HL-60/S4 (cell line): ENCODE measurements at regions not wholly inside any gene's neighbourhood (a gene's known extent, or its start where the extent isn't known, plus 50 kb on each side); places are given as distances from the start of the nearest gene placed in this dataset.
"Not testable (repeated sequence)": the region's sequence is repeated elsewhere in the genome, so short reads cannot be mapped to it uniquely, and the experiment has no call there.

Experiments used
- in situ Hi-C: fragments of 300-500 bp; cut with MboI; formaldehyde crosslinking; loops from 2 replicates; pipeline ENCODE4 v1.14.3; 2022; ENCODE audit warnings: low sequenced_read_pairs

DNA sequence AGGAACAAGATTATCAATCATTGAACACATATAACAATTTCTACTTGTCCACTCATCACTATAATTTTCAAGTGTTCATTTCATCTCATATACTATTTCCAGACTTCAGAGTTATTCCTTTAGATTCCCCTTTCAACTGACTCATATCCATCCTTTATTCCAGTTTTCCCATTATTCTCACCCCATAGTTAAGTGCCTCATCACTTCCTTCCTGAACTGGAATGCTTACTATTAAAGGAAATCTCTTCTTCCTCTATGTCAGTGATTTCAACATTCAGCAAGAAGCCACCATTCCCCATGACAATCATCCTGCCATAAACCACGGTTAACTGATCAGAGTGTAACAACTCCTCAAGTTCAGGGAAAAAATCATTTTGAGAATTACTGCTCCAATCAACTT lies 198.9 kb downstream of the FBXO8 start:
- in situ Hi-C loops: no loop called here

DNA sequence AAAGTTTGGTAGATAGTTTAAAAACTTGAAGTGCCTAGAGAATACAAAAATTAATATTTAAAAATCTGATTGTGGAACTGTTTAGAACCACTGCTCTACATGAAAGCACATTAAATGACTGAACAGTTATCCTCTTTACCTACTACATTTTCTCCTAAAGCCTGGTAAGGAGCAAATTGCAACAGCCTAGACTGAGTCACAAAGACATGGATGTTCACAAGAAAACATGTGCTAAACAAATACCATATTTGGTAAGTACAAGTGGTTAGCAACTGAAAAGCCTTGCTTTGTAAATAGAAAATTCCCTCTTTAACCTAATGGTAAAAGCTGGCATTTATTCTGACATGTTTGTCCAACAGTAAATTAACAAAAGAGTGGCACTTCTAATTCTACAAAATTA lies 203.1 kb downstream of the FBXO8 start:
- in situ Hi-C loops: no loop called here

DNA sequence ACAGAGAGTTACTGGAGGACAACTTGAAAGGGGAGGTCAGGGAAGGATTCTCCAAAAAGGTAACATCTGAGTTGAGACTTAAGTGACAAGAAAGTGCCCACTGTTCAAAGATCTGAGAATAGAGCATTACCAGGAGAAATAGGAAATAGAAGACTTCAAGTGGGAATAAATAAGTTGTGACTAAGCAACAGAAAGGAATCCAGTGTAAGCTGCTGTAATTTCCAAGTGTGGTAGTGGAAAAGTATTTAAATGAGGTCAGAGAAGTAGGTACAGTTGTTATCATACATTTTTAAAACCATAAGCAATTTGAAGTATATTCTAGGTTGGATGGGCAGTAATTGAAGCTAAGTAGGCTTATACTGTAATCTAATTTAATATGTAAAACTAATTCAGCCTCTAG lies 211.9 kb downstream of the FBXO8 start:
- in situ Hi-C loops: no loop called here

DNA sequence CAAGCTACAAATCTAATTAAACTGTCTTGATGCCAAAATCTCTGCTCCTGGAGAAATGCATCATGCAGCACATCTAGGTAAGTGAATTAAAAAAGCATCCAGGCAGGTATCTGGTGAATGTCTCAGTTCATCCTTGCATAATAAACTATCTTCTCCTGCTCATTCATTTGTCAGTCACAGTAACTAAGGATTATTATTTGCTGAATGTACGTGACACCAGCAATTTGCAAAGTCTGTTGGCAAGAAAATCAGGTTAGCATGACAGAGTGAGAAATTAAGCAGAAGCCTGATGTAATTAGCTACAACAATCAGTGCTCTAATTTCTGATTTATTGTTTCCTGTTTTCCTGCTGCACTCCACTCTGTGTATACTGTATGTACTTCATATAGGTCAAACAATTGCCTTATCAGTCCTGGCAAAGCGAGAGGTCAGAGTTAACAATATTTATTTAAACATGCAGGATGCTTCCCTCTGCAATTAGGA lies 213.6 kb downstream of the FBXO8 start:
- in situ Hi-C loops: no loop called here

DNA sequence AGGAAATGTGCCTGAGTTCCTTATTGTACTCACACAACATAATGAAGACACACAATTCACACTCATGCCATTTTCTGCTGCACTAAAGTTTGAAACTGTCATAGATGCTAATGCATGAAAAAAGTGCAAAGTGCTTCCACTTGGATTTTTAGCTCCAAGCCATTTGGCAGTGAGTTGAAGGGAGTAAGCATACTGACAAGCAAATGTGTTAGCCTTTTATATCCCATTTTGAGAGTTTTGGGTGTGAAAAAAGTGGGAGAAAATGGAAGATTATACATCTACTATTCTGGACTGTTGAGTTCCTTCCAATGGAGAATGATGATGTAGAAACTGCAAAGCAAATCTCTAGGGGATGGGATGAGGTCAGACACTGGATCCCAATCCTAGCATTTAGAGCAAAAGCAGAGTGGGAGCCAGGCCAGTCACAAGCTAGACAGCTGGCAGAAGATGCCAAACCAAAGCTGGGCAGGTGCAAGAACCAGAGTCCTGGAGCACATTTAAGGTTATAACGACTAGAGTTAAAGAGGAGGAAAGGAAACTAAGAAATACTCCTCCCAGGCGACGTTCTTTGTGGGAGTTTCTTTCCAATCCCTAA lies 216.8 kb downstream of the FBXO8 start:
- in situ Hi-C loops: no loop called here

DNA sequence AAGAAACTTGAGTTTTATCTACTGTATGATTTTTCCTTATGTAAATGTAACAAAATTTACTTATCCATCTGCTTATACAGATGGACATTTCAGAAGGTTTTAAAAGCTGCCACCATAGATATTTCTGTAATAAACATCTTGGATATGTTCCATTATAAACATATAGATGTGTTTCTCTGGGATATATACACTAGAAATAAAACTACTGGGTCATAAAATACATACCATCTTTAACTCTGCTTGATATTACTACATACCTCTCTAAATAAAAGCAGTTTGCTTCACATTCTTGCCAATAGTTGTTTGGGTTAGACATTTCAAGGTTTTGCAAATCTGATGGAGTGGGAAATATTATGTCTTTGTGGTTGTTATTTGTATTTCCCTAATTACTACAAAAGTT lies 220.6 kb downstream of the FBXO8 start:
- in situ Hi-C loops: no loop called here

DNA sequence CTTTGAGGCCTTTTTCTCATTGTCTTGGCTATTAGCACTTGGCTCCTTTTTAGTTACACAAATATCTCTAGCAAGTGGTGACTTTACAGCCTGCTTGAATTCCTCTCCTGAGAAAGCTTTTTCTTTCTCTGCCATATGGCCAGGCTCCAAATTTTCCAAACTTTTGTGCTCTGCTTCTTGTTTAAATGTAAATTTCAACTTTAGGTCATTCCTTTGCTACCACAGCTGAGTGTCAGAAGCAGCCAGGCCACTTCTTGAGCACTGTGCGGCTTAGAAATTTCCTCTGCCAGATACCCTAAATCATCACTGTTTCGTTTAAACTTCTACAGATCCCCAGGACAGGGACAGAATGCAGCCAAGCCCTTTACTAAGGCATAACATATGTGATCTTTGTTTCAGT lies 222.4 kb downstream of the FBXO8 start:
- in situ Hi-C loops: no loop called here

DNA sequence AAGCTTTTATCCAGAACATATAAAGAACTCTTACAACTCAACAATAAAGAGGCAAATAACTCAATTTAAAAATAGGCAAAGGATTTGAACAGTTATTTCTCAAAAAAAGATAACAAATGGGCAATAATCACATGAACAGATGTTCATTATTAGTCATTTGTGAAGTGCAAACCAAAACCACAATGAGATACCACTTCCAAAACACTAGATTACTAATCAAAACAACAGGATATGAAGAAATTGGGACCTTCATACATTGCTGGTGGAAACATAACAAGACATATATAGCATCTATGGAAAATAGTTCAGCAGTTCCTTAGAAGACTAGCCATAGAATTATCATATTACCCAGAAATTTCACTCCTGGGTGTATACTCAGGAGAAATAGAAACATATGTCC lies 224.6 kb downstream of the FBXO8 start:
- in situ Hi-C loops: no loop called here

DNA sequence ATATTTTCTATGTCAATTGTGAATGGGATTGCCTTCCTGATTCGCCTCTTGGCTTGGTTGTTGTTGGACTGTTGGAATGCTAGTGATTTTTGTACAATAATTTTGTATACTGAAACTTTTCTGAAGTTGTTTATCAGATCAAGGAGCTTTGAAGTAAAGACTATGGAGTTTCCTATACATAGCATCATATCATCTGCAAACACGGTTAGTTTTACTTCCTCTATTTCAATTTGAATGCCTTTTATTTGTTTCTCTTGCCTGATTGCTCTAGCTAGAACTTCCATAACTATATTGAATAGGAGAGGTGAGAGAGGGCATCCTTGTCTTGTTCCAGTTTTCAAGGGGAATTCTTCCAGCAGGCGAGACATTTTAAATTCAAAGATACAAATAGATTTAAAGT lies 226.5 kb downstream of the FBXO8 start:
- in situ Hi-C loops: no loop called here

DNA sequence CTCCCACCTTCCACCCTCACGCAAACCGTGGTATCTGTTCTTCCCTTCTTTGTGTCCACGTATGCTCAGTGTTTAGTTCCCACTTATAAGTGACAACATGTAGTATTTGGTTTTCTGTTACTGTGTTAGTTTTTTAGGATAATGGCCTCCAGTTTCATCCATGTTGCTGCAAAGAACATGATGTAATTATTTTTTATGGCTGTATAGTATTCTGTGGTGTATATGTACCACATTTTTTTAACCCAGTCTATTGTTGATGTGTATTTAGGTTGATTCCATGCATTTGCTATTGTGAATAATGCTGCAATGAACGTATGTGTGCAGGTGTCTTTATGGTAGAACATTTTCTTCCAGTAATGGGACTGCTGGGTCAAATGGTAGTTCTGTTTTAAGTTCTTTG lies 228.1 kb downstream of the FBXO8 start:
- in situ Hi-C loops: no loop called here

DNA sequence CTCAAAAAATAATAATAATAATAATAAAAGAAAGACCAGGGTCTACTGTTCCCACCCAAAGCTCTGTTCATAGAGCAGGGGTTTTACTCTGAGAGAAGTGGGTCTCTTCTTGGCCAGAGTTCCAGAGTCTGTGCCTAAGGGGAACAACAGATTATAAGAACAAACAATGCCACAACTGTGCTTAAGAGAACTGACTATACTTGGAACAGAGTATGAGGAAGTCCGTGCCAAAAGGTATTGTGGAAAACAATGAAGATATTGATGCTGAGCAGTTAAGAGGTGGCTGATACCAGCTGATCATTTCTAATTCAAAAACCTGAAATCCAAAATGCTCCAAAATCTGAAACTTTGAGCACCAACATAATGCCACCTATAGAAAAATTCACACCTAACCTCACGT lies 229.6 kb downstream of the FBXO8 start:
- in situ Hi-C loops: no loop called here

DNA sequence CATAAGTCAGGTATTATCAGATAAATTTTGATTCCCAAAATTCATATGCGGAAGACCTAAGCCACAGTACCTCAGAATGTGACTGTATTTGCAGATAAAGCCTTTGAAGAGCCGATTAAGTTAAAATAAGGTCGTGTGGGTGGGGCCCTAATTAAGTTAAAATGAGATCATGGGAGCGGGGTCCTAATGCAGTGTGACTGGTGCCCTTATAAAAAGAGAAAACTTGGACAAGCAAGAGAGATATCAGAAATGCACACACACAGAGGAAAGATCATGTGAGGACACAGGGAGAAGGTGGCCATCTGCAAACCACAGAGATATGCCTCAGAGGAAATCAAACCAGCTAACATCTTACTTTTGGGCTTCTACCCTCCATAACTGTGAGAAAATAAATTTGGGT lies 236.1 kb downstream of the FBXO8 start:
- in situ Hi-C loops: no loop called here

DNA sequence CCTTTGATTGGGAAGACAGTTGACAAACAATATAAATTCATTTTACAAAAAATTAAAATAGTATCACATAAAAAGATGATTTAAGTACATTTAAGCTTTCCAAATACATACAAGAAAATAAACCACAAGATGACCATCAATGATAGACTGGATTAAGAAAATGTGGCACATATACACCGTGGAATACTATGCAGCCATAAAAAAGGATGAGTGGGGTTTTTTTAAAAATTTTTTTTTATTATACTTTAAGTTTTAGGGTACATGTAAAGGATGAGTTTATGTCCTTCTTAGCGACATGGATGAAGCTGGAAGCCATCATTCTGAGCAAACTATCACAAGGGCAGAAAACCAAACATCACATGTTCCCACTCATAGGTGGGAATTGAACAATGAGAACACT lies 237.6 kb downstream of the FBXO8 start:
- in situ Hi-C loops: not testable (repeated sequence)

DNA sequence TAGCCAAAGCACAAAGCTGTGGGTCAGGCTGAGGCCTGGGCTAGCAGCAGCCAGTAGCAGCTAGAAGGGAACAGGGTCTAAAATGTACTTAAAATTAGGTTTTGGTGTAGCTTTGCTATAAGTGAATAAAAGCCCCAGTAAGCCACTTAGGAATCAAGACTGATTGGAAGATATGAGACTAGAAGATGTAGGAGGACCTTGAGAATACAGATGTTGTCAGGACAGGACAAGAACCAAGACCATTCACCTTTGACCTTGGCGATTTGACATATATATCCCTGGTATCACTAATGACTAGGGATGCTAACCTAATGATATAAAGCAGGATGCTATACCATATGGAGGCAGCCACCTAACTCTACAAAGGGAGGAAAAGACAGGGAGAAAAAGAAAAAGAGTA lies 238.1 kb downstream of the FBXO8 start:
- in situ Hi-C loops: no loop called here

DNA sequence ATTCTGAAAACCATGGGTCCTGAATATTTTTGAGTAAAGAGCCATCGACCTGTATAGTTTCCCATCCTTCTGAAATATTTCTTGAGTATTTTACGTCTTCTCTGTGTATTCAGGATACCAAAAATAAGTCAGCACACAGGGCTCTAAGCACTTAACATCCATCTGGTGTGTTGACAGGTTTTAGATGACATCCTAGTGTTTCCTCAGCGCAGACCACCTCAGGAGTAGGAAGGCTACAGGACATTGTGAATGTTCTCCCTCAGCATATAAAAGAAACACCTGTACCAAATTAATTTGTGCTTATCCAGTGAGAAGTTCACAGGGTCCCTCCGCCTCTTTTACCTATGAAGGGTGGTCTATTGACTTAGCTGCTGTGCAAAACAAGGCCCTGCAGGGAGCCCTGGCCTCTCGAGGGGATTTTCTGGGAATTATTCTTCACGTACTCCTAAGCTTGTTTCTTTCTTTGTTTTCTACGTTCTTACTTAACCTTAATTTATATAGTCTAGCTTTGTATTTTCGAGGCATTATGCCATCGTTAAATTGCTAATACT lies 241.8 kb downstream of the FBXO8 start:
- in situ Hi-C loops: no loop called here

DNA sequence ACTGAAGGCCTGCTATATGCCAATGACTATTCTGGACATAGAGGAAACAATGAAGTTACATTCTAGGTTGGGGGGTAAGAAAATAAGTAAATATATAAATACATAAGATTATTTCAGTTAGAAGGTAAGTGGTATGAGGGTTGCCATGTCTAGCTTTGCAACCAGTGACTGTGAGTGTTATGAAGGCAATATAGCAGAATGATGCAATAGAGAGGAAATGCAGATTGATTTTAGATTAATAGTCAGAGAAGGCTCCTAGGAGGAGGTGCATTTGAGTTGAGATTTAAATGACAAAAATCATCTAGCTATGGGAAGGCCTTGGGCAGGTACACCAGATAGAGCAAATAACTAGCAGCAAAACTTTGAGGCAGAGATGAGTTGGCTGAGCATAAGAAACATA lies 243.2 kb downstream of the FBXO8 start:
- in situ Hi-C loops: no loop called here

DNA sequence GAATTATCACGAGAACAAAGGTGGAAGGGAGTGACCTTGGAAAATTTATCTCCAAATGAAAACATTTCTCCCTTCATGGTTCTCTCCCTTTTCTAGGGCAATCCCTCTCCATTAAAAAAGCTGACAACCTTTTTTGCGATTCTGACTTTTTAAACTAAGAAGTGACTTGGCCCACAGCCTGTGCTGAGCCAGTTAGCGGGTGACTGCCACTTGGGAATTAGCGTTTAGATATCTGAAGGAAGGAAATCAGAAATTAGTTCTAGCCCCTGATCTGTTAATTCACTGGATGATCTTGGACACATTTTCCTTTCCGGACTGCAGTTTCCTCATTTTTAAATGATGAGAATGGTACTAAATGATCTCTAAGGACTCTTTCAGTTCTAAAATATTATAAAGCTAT lies 245.0 kb downstream of the FBXO8 start:
- in situ Hi-C loops: no loop called here

DNA sequence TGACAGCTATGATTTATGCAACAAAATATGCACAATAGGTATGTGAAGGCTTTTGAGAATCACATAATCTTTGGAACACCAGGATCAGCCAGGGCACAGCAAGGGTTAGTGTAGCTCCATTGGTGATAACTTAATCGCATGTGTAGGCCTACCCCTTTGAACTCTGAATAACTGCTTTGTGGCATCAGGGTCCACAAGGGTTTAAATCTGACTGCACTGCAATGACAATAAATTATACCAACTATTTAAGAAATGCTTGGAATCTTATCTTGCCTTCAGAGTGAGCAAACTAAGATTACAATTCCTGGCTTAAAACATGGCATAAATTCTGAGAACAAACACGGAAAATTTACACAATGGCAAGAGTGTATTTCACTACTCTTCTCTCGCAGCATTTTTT lies 245.8 kb downstream of the FBXO8 start:
- in situ Hi-C loops: no loop called here

DNA sequence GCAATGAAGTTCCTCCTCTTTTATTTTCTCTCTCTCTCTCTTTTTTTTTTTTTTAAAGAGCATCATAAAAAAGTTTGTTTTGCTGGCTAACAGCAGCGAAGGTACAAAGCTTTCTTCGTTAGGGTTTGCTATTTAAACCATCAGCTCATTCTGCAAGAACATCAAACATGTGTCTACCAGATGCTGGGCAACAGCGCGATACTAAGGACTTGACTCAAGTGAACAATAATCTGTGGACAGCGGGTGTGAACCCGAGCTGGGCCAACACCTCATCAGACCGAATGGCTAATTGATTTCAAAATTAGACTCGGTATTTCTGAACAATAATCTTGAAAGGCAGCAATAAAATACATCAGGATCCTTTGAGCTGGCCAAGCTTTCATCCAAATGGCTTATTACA lies 246.4 kb downstream of the FBXO8 start:
- in situ Hi-C loops: no loop called here

DNA sequence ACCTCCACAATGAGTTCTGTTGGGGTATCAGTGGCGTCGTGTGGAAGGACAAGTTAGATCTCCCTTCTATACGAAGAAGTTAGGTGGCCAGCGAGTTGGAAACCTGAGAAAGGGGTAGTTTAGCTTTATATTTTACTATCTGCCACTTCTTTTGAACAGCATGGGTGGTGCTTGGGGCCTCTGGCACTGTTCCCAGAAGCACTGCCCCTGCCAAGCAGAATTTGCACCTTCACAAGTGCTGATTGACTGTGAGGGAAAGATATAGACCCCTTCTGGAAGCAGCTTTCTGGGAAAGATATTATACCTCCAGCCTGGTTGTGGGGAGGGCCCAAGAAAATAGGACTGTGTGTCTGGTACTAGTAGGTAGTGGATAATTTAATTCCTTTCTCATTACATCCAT lies 246.9 kb downstream of the FBXO8 start:
- in situ Hi-C loops: no loop called here

DNA sequence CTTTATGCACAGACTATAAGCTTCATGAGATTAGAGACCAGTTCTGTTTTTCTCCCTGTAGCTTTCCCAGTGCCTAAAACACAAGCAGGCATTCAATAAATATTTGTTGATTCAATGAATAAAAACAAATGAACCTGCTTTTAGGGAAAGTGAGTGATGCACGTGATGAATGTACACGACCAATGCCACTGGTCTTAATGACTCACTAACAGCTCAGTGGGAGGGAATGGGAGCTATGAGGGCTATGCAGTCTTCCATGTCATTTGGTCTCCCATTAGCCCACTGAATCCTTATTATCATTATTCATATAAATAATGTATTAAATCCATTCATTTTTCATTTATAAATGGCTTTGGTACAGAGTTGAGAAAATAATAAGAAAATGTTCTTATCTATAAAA lies 247.4 kb downstream of the FBXO8 start:
- in situ Hi-C loops: no loop called here

DNA sequence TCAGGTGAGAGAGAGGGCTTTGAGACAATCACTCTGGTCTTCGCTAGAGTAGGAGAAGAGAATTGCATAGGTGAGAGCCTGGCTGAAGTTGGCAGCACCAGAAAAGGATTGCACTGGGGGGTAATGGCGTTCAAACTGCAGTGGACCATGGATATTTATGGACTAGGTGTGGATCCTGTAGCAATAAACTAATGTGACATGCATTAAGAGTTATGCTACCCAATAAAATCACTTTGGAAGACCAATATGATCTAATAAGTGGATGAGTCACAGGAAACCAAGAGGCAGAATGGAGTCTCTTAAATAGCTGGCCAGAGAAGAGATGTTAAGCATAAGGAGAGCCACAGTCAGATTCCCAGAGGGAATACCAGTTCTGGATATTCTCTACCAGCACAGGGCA lies 259.8 kb downstream of the FBXO8 start:
- in situ Hi-C loops: no loop called here

DNA sequence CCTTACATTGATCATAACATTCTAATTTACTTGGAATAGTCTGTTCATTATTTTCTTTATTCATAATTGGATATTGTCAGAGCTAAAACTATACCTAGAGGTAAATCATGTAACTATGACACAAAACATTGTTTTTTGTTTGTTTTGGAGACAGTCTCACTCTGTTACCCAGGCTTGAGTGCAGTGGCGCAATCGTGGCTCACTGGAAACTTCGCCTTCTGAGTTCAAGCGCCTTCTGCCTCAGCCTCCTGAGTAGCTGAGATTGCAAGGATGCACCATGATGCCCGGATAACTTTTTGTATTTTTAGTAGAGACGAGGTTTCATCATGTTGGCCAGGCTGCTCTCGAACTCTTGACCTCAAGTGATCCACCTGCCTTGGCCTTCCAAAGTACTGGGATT lies 265.2 kb downstream of the FBXO8 start:
- in situ Hi-C loops: no loop called here
